Psoas muscle (tissue), 7 donors: ENCODE measurements at regions not wholly inside any gene's neighbourhood (a gene's known extent, or its start where the extent isn't known, plus 50 kb on each side); places are given as distances from the start of the nearest gene placed in this dataset.

Experiments used
- ATAC-seq, 4 donors: fragments of 200-7000 bp; cut with Tn5 transposase; one replicate each; pipeline ENCODE4 v1.9.1; 2020; ENCODE audit warnings: moderate library complexity in 3 of 4, mild to moderate bottlenecking in 2 of 4
- DNase-seq, 2 donors: peaks; one replicate each; pipeline ENCODE4 v3.0.0-alpha.2; 2020
- H3K27ac ChIP-seq: fragments of 200-600 bp; one replicate; pipeline ENCODE4 v1.8.0; 2022
- H3K27me3 ChIP-seq, 3 donors: fragments of 200-600 bp in 1 of 3; one replicate each; pipeline versions ENCODE4 v1.6.1 to v1.8.0; 2013 to 2022; ENCODE audit warnings: low read length in 2 of 3, mild to moderate bottlenecking in 2 of 3, moderate library complexity in 1 of 3; ENCODE audit not compliant: insufficient read depth in 3 of 3
- H3K36me3 ChIP-seq, 2 donors: fragments of 200-600 bp in 1 of 2; one replicate each; pipeline versions ENCODE4 v1.6.1 to v1.8.0; 2013 to 2022; ENCODE audit warnings: low read depth in 1 of 2, mild to moderate bottlenecking in 1 of 2, moderate library complexity in 1 of 2; ENCODE audit not compliant: insufficient read depth in 1 of 2
- H3K4me1 ChIP-seq: fragments of 200-600 bp; one replicate; pipeline ENCODE4 v1.8.0; 2022
- H3K4me3 ChIP-seq: fragments of 200-600 bp; one replicate; pipeline ENCODE4 v1.8.0; 2022; ENCODE audit warnings: mild to moderate bottlenecking
- H3K9me3 ChIP-seq: fragments of 200-600 bp; one replicate; pipeline ENCODE4 v1.8.0; 2022
- CTCF ChIP-seq: fragments of 200-600 bp; IDR thresholded peaks from one replicate; pipeline ENCODE4 v1.8.0; 2022; ENCODE audit warnings: antibody characterized with exemption
- WGBS, 3 donors: extraction: QIAGEN DNeasy Blood & Tissue Kit; methylation state at CpG; one replicate each; pipeline versions ENCODE4 v1.1.6 to v1.1.7; 2013; 5-methylcytosine and 5-hydroxymethylcytosine counted together
- intact Hi-C, 2 donors: fragments of 100-400 bp; cut with DNase I; formaldehyde crosslinking; loops; one replicate each; pipeline versions ENCODE4 v1.11.0 to v1.14.2; 2022
- donor health status: healthy with polysubstance abuse.
- donor health status: DM: no; HTN: no; CAD: no; lungs with moderate emphysema.
- donor health status: Bipolar disorder and iron deficiency.
- donor health status: healthy.
- donor health status: DM: yes; HTN: yes; CAD: no.
- donor health status: DM: no; HTN: no; CAD: no.
- donor health status: DM: yes; HTN: yes; CAD: no.

GRCh38 chr14:22458737-22459136, 130.3 kb downstream of the DAD1 start:
- WGBS, 3 donors, result 95 to 98% (median 97%) methylated on average over 2 of the region's 2 CpGs
- intact Hi-C loops, result no loop called here
- Histone ChIP-seq H3K27ac (no peak overlapping the region), H3K9me3 (no peaks in the 10 kb centered on the region), H3K36me3 (no peaks in the 10 kb centered on the region), H3K4me3 (no peak overlapping the region), H3K4me1 (no peaks in the 10 kb centered on the region), H3K27me3 (peaks cover 0 to 4% (median 0%) of the 10 kb centered on the region in 3 donors)
- DNase-seq (no peak), ATAC-seq (no peak)
- no peak for TF ChIP-seq CTCF

- intact Hi-C loops, result no loop called here
- Histone ChIP-seq H3K36me3 (no peaks in the 10 kb centered on the region), H3K9me3 (no peaks in the 10 kb centered on the region), H3K4me1 (no peaks in the 10 kb centered on the region), H3K4me3 (no peak overlapping the region), H3K27me3 (peaks cover 0 to 4% (median 0%) of the 10 kb centered on the region in 3 donors), H3K27ac (no peak overlapping the region)
- no peak for TF ChIP-seq CTCF
- ATAC-seq (no peak), DNase-seq (no peak)
- WGBS, 3 donors, result 59 to 67% (median 61%) methylated on average over 2 of the region's 2 CpGs
Observed at GRCh38 chr14:22456998-22457594, 131.9 kb downstream of the DAD1 start.

- intact Hi-C loops, result no loop called here
- ATAC-seq, result no peak
- Histone ChIP-seq H3K4me1 (no peaks in the 10 kb centered on the region), H3K27me3 (peaks cover 0 to 4% (median 0%) of the 10 kb centered on the region in 3 donors), H3K27ac (no peak overlapping the region), H3K9me3 (no peaks in the 10 kb centered on the region), H3K4me3 (no peak overlapping the region), H3K36me3 (no peaks in the 10 kb centered on the region)
- TF ChIP-seq CTCF, result no peak
- no peak for DNase-seq
- WGBS, 3 donors, result 78 to 89% (median 88%) methylated on average over 3 of the region's 3 CpGs
Observed at GRCh38 chr14:22456421-22456820, 132.6 kb downstream of the DAD1 start.

- no peak for ATAC-seq
- Histone ChIP-seq H3K36me3 (no peaks in the 10 kb centered on the region), H3K27ac (no peak overlapping the region), H3K27me3 (peaks cover 0 to 4% (median 0%) of the 10 kb centered on the region in 3 donors), H3K4me1 (no peaks in the 10 kb centered on the region), H3K9me3 (no peaks in the 10 kb centered on the region), H3K4me3 (no peak overlapping the region)
- intact Hi-C loops, result no loop called here
- TF ChIP-seq CTCF, result no peak
- 80 to 89% (median 85%) methylated on average over 4 of the region's 4 CpGs for WGBS, 3 donors
- no peak for DNase-seq
Observed at GRCh38 chr14:22452330-22452729, 136.7 kb downstream of the DAD1 start.

GRCh38 chr14:22450266-22450665, 138.8 kb downstream of the DAD1 start:
- intact Hi-C loops, result no loop called here
- WGBS, 3 donors, result 66 to 82% (median 70%) methylated on average over 7 of the region's 7 CpGs

More at GRCh38 chr14:22450266-22450665, 138.8 kb downstream of the DAD1 start:
- DNase-seq, result no peak
- no peak overlapping the region for H3K4me3 ChIP-seq
- H3K27me3 ChIP-seq, result no peaks in the 10 kb centered on the region
- H3K9me3 ChIP-seq, result no peaks in the 10 kb centered on the region
- H3K36me3 ChIP-seq, result no peaks in the 10 kb centered on the region
- no peak overlapping the region for H3K27ac ChIP-seq
- ATAC-seq, result no peak
- H3K4me1 ChIP-seq, result no peaks in the 10 kb centered on the region
- no peak for TF ChIP-seq CTCF
